Testis (tissue), 2 donors: ENCODE measurements at regions not wholly inside any gene's neighbourhood (a gene's known extent, or its start where the extent isn't known, plus 50 kb on each side); places are given as distances from the start of the nearest gene placed in this dataset.
"Not testable (repeated sequence)": the region's sequence is repeated elsewhere in the genome, so short reads cannot be mapped to it uniquely, and the experiment has no call there.

Experiments
- DNase-seq: peaks from one replicate; pipeline ENCODE4 v3.0.0-alpha.2; 2019
- H3K27ac ChIP-seq, 2 donors: fragments of 200-600 bp; sonication (generic); one replicate each; pipeline ENCODE4 v1.5.1; 2019
- H3K27me3 ChIP-seq: fragments of 200-600 bp; sonication (generic); one replicate; pipeline ENCODE4 v1.5.1; 2019
- H3K36me3 ChIP-seq: fragments of 200-600 bp; sonication (generic); one replicate; pipeline ENCODE4 v1.5.1; 2017; ENCODE audit warnings: low read depth; ENCODE audit errors: missing control alignments
- H3K4me1 ChIP-seq: fragments of 200-600 bp; sonication (generic); one replicate; pipeline ENCODE4 v1.5.1; 2019
- H3K4me3 ChIP-seq, 2 donors: fragments of 200-600 bp; sonication (generic); one replicate each; pipeline ENCODE4 v1.5.1; 2017 to 2019
- H3K9me3 ChIP-seq: fragments of 200-600 bp; sonication (generic); one replicate; pipeline ENCODE4 v1.5.1; 2017
- POLR2A ChIP-seq: fragments of 450-650 bp; IDR thresholded peaks from one replicate; pipeline ENCODE4 v1.6.1; 2017; ENCODE audit warnings: antibody characterized with exemption, mild to moderate bottlenecking, moderate library complexity
- WGBS, 2 donors: methylation state at CpG; one replicate each; pipeline ENCODE4 v1.1.5; 2018; 5-methylcytosine and 5-hydroxymethylcytosine counted together
- intact Hi-C: fragments of 100-400 bp; cut with DNase I; formaldehyde crosslinking; loops from one replicate; pipeline ENCODE4 v1.15.1; 2023; ENCODE audit warnings: low total_unique reads
- TF ChIP-seq, protein P1 (sequence below), 3 experiments: fragments of 450-650 bp in 2 of 3; fragments of 200-600 bp in 1 of 3; sonication (generic) in 1 of 3; IDR thresholded peaks; one replicate each; pipeline ENCODE4 v1.5.1; 2016 to 2019; ENCODE audit warnings: antibody characterized with exemption in 3 of 3, mild to moderate bottlenecking in 2 of 3, moderate library complexity in 1 of 3

DNA sequence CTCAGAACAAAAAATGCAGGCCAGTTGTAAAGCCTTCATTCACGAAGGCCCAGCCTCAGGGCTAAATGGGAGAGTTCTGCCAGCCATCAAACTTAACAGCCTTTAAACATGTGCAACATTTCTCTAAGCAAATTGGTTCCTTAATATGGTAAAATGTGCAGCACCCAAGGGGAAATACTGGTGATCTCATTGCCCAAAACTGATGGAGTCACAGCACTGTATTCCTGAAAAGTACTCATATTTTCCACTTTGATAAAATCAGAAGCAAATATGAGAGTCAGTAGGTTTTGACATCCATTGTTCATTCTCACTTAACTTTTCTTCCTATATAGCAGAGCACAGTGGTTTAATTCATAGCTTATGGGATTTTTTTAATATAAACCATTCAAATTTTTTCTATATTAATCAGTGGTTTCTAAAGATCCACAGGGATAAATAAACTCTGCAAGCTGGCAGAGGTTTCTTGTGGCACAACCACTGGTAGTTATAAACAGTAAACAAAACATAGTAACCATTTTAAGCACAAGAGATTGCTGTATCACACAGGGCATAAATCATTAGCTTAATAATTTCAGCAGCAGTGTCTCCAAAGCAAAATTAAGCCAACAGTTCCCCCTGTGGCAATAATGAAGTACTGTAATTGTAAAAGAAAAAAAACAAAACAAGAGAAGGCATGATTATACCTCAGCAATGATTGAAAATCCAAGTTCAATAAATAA lies 106.9 kb upstream of the LYPLAL1 start:
- WGBS, 2 donors, result 69 to 78% methylated on average over 1 of the region's 1 CpG
- Histone ChIP-seq H3K4me3 (no peak overlapping the region), H3K4me1 (no peaks in the 10 kb centered on the region), H3K27me3 (no peaks in the 10 kb centered on the region), H3K36me3 (no peaks in the 10 kb centered on the region), H3K9me3 (no peaks in the 10 kb centered on the region), H3K27ac (no peak overlapping the region)
- intact Hi-C loops, result no loop called here
- no peak for DNase-seq
- TF ChIP-seq, protein P1, sequence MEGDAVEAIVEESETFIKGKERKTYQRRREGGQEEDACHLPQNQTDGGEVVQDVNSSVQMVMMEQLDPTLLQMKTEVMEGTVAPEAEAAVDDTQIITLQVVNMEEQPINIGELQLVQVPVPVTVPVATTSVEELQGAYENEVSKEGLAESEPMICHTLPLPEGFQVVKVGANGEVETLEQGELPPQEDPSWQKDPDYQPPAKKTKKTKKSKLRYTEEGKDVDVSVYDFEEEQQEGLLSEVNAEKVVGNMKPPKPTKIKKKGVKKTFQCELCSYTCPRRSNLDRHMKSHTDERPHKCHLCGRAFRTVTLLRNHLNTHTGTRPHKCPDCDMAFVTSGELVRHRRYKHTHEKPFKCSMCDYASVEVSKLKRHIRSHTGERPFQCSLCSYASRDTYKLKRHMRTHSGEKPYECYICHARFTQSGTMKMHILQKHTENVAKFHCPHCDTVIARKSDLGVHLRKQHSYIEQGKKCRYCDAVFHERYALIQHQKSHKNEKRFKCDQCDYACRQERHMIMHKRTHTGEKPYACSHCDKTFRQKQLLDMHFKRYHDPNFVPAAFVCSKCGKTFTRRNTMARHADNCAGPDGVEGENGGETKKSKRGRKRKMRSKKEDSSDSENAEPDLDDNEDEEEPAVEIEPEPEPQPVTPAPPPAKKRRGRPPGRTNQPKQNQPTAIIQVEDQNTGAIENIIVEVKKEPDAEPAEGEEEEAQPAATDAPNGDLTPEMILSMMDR (IDR thresholded peaks at IDR 0.05), result peak; percentile 47 to 52 (median 47)
- TF ChIP-seq POLR2A, result no peak

- no peak for DNase-seq
- H3K4me1 ChIP-seq, result no peaks in the 10 kb centered on the region
- H3K27ac ChIP-seq, result no peak overlapping the region
- intact Hi-C loops, result no loop called here
- WGBS, 2 donors, result 90 to 97% methylated on average over 4 of the region's 4 CpGs
- TF ChIP-seq, protein P1 (IDR thresholded peaks at IDR 0.05), result no peak
- TF ChIP-seq POLR2A, result no peak
- no peaks in the 10 kb centered on the region for H3K36me3 ChIP-seq
- no peak overlapping the region for H3K4me3 ChIP-seq
- no peaks in the 10 kb centered on the region for H3K27me3 ChIP-seq
- no peaks in the 10 kb centered on the region for H3K9me3 ChIP-seq
These were observed 106.3 kb upstream of the LYPLAL1 start for GRCh38 chr1:219067350-219067712.

- intact Hi-C loops, DNase-seq, H3K36me3 ChIP-seq, H3K4me1 ChIP-seq, H3K27ac ChIP-seq, H3K4me3 ChIP-seq, H3K27me3 ChIP-seq, H3K9me3 ChIP-seq: not testable (repeated sequence)
- WGBS, 2 donors, result 92 to 94% methylated on average over 2 of the region's 2 CpGs
These were observed 103.3 kb upstream of the LYPLAL1 start for GRCh38 chr1:219070395-219070794.

DNA sequence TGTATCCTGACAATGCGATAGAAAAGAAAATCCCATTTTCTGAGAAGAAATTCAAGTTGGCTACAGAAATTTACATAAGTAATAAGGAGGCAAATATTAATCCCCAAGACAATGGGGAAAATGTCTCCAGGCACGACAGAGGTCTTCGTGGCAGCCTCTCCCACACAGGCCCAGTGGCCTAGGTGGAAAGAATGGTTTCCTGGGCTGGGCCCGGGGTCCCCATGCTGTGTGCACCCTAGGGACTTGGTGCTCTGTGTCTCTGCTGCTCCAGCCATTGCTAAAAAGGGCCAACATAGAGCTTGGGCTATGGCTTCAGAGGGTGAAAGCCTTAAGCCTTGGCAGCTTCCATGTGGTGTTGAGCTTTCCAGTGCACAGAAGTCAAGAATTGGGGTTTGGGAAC lies 102.5 kb upstream of the LYPLAL1 start:
- TF ChIP-seq, protein P1 (IDR thresholded peaks at IDR 0.05), result no peak
- TF ChIP-seq POLR2A, result no peak
- intact Hi-C loops, result no loop called here
- Histone ChIP-seq H3K4me3 (no peak overlapping the region), H3K4me1 (no peaks in the 10 kb centered on the region), H3K9me3 (no peaks in the 10 kb centered on the region), H3K36me3 (no peaks in the 10 kb centered on the region), H3K27me3 (no peaks in the 10 kb centered on the region), H3K27ac (no peak overlapping the region)
- WGBS, 2 donors, result 89 to 97% methylated on average over 4 of the region's 4 CpGs
- DNase-seq, result no peak

DNA sequence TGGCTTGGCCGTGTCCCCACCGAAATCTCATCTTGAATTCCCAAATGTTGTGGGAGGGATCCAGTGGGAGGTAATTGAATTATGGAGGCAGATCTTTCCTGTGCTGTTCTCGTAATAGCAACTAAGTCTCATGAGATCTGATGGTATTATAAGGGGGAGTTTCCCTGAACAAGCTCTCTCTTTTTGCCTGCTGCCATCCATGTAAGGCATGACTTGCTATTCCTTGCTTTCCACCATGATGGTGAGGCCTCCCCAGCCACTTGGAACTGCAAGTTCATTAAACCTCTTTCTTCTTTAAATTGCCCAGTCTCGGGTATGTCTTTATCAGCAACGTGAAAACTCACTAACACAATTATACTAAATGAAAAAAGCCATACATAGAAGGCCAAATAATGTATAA lies 101.3 kb upstream of the LYPLAL1 start:
- H3K27me3 ChIP-seq, result no peaks in the 10 kb centered on the region
- intact Hi-C loops, result no loop called here
- H3K27ac ChIP-seq, result no peak overlapping the region
- 92 to 94% methylated on average over 5 of the region's 5 CpGs for WGBS, 2 donors
- H3K36me3 ChIP-seq, result no peaks in the 10 kb centered on the region
- H3K4me1 ChIP-seq, result no peaks in the 10 kb centered on the region
- H3K4me3 ChIP-seq, result no peak overlapping the region
- no peak for TF ChIP-seq POLR2A
- TF ChIP-seq, protein P1 (IDR thresholded peaks at IDR 0.05), result no peak
- no peaks in the 10 kb centered on the region for H3K9me3 ChIP-seq
- no peak for DNase-seq
